A549 (cell line): ENCODE measurements at regions not wholly inside any gene's neighbourhood (a gene's known extent, or its start where the extent isn't known, plus 50 kb on each side); places are given as distances from the start of the nearest gene placed in this dataset.
"Not testable (repeated sequence)": the region's sequence is repeated elsewhere in the genome, so short reads cannot be mapped to it uniquely, and the experiment has no call there.

Experiments
- ATAC-seq, 2 experiments: fragments of 200-7000 bp in 1 of 2; fragments of >200 bp in 1 of 2; cut with Nextera tagmentation in 1 of 2; cut with Tn5 transposase in 1 of 2; 3 replicates each; pipeline versions ENCODE4 v1.8.0 to v1.9.1; 2018 to 2020; ENCODE audit warnings: mild to moderate bottlenecking in 1 of 2, moderate library complexity in 1 of 2
- CTCF ChIA-PET: fragments of 300-600 bp; sonication (Branson Sonifier 250); formaldehyde crosslinking; extraction: SDS; loops from one replicate; lab custom pipeline; 2021; ENCODE audit warnings: antibody characterized with exemption, inconsistent platforms; lab: Yijun Ruan, JAX
- POLR2A ChIA-PET: fragments of 350-600 bp; formaldehyde crosslinking; extraction: SDS; loops from one replicate; lab custom pipeline; 2021; ENCODE audit warnings: antibody characterized with exemption, inconsistent platforms; lab: Yijun Ruan, JAX
- DNase-seq, 2 experiments: peaks; one replicate each; pipeline versions ENCODE4 v3.0.0 to v3.0.0-alpha.2; 2011 to 2016; ENCODE audit warnings: low read depth in 1 of 2, low spot score in 1 of 2
- FAIRE-seq: peaks from 2 replicates; lab custom pipeline; 2011; peaks lifted over from hg19 to GRCh38; lab: Jason Lieb, UNC
- H3K27ac ChIP-seq, 2 experiments: fragments of >200 bp; sonication (Bioruptor Twin); formaldehyde crosslinking; 3 replicates each; pipeline ENCODE4 v1.5.1; 2016 to 2017
- H3K4me1 ChIP-seq: fragments of >200 bp; sonication (Bioruptor Twin); formaldehyde crosslinking; 3 replicates; pipeline ENCODE4 v1.6.1; 2016
- H3K4me2 ChIP-seq: fragments of >200 bp; sonication (Bioruptor Twin); formaldehyde crosslinking; 3 replicates; pipeline ENCODE4 v1.6.1; 2016
- H3K4me3 ChIP-seq: fragments of >200 bp; sonication (Bioruptor Twin); formaldehyde crosslinking; 3 replicates; pipeline ENCODE4 v1.5.1; 2016
- H3K9me3 ChIP-seq: fragments of >200 bp; sonication (Bioruptor Twin); formaldehyde crosslinking; 3 replicates; pipeline ENCODE4 v1.6.1; 2016
- FOSB ChIP-seq: fragments of 250-450 bp; sonication (Bioruptor Pico); IDR thresholded peaks from 2 replicates; pipeline ENCODE4 v1.5.0; 2020; ENCODE audit warnings: mild to moderate bottlenecking, moderate library complexity
- GATA3 ChIP-seq: IDR thresholded peaks from 2 replicates; pipeline ENCODE4 v1.6.1; 2012; ENCODE audit warnings: borderline replicate concordance
- HOXB5 ChIP-seq: fragments of 250-450 bp; sonication (Bioruptor Pico); IDR thresholded peaks from 2 replicates; pipeline ENCODE4 v1.5.0; 2020; ENCODE audit warnings: mild to moderate bottlenecking, moderate library complexity
- KDM1A ChIP-seq: fragments of 200-600 bp; sonication (generic); IDR thresholded peaks from 2 replicates; pipeline ENCODE4 v1.6.1; 2016; ENCODE audit warnings: low read depth, mild to moderate bottlenecking
- RNF2 ChIP-seq: fragments of 200-600 bp; sonication (generic); IDR thresholded peaks from 2 replicates; pipeline ENCODE4 v1.6.1; 2016; ENCODE audit warnings: low read depth, mild to moderate bottlenecking, antibody characterized with exemption, moderate library complexity, borderline replicate concordance
- WGBS: methylation state at CpG from one replicate; pipeline ENCODE4 v1.1.6; 2017; ENCODE audit errors: missing lambda C conversion rate; 5-methylcytosine and 5-hydroxymethylcytosine counted together
- TF ChIP-seq, protein P1 (sequence below): IDR thresholded peaks from 2 replicates; pipeline ENCODE4 v1.6.1; 2012; ENCODE audit warnings: low read depth, borderline replicate concordance

DNA sequence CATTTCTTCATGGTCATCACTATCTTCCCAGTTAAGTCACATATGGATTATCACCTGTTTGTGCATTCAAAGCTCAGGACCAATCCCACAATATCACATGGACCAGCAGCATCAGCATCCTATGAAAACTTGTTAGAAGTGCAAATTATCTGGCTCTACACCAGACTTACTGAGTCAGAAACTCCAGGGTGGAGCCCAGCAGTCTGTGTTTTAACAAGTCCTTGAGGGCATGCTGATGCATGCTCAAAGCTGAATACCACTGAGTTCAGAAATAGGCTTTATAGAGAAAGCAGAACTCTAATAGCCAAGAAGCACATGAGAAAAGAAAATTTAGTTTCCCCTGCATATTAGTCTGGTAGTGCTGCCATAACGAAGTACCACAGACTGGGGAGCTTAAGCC, 62.4 kb upstream of the GABRQ start:
- TF ChIP-seq RNF2, result no peak
- TF ChIP-seq KDM1A, result no peak
- no peak for TF ChIP-seq HOXB5 (CRISPR knock-in tag)
- TF ChIP-seq GATA3, result no peak
- TF ChIP-seq FOSB (CRISPR knock-in tag), result no peak
- TF ChIP-seq, protein P1, sequence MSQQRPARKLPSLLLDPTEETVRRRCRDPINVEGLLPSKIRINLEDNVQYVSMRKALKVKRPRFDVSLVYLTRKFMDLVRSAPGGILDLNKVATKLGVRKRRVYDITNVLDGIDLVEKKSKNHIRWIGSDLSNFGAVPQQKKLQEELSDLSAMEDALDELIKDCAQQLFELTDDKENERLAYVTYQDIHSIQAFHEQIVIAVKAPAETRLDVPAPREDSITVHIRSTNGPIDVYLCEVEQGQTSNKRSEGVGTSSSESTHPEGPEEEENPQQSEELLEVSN, result no peak
- TF ChIP-seq, all 56 proteins: peak for 0
- Histone ChIP-seq H3K9me3 (no peaks in the 10 kb centered on the region), H3K4me2 (no peak overlapping the region), H3K4me3 (no peak overlapping the region), H3K27ac (no peak overlapping the region), H3K4me1 (no peaks in the 10 kb centered on the region)
- CTCF ChIA-PET, result no interaction called here
- no peak for ATAC-seq
- DNase-seq, result no peak
- POLR2A ChIA-PET, result no interaction called here
- no peak for FAIRE-seq
- WGBS, result 0% methylated on average over 1 of the region's 1 CpG

DNA sequence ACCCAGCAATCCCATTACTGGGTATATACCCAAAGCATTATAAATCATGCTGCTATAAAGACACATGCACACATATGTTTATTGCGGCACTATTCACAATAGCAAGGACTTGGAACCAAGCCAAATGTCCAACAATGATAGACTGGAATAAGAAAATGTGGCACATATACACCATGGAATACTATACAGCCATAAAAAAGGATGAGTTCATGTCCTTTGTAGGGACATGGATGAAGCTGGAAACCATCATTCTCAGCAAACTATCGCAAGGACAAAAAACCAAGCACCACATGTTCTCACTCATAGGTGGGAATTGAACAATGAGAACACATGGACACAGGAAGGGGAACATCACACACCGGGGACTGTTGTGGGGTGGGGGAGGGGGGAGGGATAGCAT, 50.2 kb upstream of the GABRQ start:
- FAIRE-seq, H3K9me3 ChIP-seq, H3K27ac ChIP-seq, H3K4me1 ChIP-seq, POLR2A ChIA-PET, CTCF ChIA-PET, ATAC-seq, H3K4me3 ChIP-seq, DNase-seq, H3K4me2 ChIP-seq: not testable (repeated sequence)
- 12% methylated on average over 2 of the region's 3 CpGs for WGBS
